T1000 (cell line): ENCODE measurements at regions not wholly inside any gene's neighbourhood (a gene's known extent, or its start where the extent isn't known, plus 50 kb on each side); places are given as distances from the start of the nearest gene placed in this dataset.

ENCODE experiments used
- DNase-seq: peaks from one replicate; lab custom pipeline; 2025; ENCODE audit warnings: mixed read lengths; lab: John Stamatoyannopoulos, UW

DNA sequence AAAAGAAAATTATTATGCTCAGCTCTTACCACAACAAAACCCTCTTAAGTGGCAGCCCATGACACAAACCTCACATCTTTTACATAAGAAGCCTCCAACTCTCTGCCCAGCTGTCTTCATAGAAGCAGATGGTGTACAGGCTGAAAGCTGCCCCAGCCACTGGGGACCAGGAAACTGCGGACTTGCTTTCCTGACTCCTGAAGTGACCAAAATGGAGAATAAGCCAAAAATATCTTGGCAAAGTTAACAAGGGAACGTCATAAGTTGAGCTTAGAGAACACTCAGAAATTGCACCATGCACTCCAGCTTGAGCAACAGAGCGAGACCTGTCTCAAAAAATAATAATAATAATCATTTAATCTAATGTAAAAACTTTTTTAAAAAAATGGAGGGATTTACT lies 160.3 kb upstream of the CDYL start:
- DNase-seq: no peak

DNA sequence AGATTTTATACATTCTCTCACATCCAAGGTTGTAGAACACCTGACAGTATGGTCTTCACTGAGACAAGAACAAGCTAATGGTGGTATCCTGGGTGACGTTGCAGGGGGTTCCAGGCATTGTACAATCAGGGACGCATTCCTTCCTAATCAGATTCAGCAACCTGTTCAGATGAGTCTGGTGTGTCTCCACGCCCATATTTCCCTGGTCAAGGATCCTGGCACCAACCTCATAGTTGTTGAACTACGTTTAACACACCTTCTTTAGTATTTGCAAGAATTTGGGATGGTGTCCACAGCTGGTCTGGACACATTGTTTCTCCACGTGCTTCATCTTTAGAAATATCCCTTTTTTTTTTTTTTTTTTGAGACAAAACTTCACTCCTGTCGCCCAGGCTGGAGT lies 161.0 kb upstream of the CDYL start:
- no peak for DNase-seq

DNA sequence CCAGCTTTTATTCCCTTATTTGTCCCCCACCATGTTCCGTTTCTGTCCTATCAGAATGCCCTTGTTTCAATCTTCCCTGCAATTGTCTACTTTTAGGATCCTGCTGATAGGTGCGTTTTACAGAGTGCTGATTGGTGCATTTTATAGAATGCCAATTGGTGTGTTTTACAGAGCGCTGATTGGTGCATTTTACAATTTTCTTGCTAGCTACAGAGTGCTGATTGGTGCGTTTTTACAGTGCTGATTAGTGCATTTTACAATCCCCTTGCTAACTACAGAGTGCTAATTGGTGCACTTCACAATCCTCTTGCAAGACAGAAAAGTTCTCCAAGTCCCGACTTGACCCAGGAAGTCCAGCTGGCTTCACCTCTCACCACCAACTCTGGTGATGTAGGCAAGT lies 161.6 kb upstream of the CDYL start:
- DNase-seq: no peak

DNA sequence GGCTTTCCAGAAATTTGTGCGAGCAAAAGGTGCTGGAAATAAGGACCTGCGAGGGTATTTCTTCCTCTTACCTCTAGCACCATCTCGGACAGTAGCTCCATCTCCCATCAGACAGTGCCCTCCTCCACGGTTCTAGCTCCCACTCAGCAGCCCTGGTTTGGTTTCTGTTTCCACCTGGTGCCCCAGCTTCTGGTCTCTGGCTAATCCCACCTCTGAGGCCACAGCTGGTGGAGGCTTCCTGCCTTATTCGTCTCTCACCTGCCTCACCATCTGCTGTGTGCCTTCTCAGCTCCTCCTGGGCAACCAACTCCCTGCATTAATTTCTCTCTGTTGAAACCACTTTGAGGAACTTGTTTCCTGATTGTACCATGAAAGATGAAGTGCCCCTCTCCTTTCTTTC lies 162.4 kb upstream of the CDYL start:
- no peak for DNase-seq

DNA sequence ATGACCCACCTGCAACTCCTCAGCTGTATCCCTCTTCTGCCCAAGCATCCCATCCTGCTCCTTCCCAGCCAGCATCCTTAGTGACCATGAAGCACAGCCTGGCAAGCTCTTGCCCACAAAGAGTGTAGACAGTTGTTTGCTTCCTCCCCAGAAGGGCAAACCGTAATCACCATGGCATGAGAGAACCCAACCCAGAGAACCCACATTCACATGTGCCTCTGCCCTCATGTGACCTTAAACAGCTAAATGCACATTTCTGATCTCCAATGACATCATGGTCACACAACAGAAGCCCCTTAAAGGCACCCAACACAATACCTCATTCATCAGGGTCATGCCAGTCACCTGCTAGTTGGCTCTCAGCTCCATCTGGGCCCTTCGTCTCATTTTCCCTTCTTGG lies 162.8 kb upstream of the CDYL start:
- no peak for DNase-seq

DNA sequence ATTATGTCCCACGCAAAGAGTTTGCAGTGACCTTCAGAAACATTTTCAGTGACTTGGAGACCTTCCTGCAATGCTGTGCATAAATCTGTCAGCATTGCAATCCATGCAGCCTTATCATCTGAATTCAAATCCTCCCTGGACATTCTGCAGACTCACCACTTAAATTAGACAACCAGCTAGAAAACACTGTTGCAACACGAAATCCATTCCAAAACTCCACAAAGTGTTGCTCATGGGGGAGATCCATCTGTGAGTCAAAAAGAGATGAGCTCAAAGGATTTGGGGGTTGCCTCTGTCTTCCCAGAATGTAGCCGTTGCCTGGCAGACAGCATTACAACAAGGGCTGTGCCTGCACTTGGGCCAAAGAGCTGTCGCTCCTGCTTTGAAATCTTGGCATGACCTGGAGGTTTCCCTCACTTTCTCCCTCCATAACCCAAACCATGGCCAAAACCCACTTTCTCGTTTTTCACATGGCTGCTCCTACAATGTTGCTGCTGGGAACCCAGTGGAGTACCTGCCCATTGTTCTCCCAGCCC lies 163.5 kb upstream of the CDYL start:
- DNase-seq: no peak

DNA sequence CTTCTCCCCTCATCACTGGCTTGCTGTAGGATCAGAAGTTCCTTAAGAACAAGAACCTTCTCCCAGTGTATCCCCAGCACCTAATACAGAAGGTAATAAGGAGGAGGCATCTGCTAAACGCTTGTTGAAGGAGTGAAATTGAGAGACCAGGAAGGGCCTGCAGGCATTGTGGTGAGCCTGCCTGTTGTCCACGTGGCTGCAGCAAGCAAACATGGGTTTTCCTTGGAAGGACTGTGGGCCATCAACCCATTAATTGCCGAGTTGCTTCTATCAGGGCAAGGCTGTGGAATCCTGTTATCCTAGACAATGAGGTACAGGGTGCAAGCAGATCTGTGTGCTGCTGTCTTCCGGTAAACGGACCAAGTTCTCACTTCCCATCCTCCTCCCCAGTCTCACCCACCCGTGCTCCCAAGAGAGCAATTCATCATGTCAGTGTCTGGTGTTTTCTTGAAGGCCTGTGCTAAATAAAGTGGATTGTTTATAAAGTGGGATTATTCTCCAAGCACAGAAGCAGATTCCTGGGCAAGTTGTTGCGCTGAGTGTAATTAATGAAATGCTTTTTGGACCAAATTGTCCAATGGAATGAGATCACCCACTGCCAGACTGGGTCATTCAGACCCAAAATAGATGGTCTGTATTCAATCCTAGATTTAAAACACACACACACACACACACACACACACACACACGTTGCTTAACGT lies 164.6 kb upstream of the CDYL start:
- DNase-seq: no peak

DNA sequence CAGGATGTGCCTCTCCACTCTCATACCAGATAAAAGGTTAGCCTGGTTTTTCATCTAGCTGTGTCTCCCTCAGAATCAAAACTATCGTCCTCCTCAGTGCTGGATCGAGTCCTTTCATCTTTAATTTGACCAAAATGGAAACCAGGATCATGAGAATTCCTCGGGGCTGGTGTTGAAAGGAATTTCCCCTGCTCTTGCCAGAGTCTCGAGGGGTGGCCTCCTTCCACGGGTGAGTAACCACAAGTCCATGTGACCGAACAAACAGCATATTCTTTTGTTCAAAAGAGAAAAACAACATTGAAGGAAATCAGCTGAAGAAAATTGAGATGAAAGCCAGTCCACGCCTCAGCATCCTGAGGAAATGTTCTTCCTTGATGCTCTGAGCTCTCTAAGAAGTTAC lies 165.9 kb upstream of the CDYL start:
- DNase-seq: no peak

DNA sequence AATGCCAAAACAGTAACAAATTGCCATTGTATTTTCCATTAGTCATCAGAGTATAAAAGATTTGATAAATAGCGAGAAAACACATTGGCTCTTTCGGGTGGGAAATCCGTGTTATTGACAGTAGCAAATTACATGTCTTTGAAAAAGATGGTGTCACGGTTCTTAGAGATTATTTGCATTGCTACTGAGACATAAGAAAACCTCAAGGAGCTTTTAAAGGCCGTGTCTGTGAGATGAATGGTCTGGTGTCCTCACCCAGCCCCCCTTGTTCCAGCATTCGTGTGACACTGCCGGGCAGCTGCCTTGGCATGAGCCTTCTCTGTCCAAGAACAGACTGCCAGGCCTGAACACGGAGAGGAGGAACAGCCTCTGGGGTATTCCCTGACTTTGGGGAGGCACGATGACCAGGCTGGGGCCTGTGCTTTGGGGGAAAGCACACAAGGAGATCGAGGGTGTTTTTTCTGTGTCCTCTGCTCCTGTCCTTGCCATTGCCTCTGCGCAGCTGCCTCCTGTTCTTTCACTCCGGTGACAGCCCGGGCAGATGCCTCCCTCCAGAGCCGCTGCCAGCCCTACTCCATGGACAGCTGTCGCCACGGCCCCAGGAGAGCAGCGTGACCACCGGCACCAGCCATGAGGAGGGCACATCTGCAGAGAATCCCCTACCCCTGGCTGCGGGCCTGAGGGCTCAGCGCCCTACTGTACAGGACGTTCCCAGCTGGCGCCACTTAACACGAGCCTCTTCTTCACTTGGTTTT lies 167.7 kb upstream of the CDYL start:
- DNase-seq: no peak

DNA sequence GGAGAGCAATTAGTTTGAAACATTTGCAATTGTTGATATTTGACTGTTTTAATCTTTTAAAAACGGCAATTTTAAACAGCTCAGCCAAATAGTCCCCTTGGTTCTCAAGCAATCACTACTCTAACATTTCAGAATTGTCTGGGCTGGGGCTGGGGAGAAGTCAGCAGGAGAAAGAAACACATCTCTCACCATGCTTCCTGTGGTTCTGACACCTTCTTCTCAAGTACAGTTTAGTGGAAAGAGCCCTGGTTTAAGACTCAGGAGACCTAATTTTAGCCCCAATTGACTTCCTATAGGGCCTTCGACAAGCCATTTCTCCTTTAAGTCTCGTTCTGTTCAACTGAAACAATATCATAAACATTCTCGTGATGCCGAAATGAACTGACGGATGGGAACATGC lies 168.4 kb upstream of the CDYL start:
- DNase-seq: no peak

DNA sequence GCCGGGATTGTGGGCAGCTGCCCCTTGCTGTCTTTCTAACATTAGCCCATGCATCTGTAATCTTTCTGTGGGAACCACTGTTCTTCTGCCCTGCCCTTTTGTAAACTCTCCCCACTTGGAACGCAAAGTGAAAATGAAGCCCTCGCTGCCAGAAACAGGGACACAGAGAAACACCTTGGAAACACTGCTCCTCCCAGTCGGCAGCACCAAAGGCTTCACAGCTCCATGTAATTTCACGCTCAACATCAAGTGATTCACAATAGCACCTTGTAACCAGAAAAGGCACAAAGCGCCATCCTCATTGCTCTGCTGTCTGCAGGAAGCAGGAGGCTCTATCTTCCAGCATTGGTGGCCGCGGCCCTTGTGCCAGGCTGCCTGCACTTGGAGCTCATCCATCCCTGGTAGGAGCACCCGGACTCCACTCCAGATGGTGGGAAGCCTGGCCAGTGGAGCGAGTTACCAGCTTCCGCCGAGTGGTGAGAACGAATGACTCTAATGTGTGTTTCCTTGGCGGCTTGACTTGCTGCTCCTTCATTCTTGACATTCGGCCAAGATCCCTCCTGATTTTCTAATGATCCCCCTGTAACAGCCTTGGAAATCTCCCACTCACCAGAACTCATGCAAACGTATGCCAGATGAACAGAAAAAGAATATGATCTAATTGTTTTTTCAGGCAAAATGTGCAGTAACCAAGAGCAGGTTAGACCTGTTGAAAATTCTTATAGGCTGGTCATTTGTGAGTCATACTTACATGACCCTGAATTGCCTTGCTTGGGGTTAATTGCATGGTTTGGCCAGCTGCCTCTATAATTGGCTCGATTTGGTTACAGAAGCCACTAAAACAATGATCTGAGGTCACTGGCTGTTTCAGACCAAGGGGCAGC lies 169.1 kb upstream of the CDYL start:
- DNase-seq: no peak

DNA sequence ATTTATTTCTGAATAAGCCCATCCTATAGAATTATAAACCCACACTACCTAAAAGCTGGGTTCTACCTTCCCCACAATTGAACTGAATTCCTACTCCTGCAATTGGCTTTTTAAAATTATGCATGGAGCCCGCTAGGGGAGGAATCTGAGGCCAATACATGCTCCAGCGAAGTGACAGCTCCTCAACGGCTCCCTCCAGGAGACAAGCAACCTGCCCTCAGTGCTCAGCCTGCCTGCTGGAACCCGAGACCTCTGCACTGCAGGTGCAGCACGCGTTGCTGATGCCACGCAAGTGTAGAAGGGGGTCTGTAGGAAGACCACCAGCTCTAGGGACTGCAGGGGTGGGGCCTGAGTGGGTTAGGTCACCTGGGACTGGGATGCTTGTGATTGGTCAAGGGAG lies 170.2 kb upstream of the CDYL start:
- no peak for DNase-seq

DNA sequence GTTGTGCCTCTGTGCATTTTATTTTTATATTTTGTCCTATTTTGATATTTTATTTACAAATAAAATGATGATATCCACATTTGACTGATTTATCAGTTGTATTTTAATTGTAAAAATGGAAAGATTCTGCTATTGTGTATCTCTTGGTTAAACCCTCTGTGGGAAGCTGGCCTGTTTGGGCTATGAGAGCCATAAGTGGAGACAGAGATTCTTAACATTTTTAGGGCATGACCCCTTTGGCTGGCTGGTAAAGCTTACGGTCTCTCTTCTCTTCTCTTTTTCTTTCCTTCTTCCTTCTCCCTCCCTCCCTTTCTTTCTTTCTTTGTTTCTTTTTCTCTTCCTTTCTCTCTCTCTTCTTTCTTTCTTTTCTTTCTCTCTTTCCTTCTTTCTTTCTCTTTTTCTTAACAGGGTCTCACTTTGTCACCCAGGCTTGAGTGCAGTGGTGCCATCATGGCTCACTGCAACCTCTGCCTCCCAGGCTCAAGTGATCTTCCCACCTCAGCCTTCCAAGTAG lies 172.3 kb upstream of the CDYL start:
- DNase-seq: no peak

DNA sequence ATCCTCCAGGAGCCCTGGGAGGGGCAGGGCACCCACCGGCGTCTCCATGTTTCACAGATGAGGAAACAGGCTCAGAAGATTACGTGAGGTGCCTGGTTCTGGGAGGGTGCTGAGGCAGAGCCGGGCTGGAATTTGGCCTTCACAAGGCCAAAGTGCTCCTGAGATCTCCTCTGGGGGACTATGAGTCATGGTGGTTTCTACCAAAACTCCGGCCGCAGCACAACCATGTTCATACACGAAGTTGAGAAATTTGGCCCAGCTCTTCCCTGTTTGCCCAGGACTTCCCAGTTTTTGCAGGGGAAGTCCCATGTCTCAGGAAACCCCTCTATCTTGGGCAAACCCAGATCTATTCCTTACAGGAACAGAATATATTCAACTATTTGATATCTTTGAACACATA lies 172.9 kb upstream of the CDYL start:
- DNase-seq: peak; percentile 46

DNA sequence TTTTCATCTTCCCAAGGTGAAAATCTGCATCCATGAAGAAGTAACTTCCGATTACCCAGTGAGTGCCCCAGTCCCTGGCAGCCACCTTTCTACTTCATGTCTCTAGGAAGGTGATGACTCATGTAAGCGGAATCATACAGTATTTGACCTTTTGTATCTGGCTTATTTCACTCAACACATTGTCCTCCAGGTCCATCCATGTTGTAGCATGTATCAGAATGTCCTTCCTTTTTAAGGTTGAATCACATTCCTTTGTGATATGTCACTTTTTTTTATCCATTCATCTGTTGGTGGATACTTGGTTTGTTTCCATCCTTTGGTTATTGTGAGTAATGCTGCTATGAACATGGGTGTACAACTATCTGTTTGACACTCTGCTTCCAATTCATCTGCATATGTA lies 176.3 kb upstream of the CDYL start:
- DNase-seq: no peak

DNA sequence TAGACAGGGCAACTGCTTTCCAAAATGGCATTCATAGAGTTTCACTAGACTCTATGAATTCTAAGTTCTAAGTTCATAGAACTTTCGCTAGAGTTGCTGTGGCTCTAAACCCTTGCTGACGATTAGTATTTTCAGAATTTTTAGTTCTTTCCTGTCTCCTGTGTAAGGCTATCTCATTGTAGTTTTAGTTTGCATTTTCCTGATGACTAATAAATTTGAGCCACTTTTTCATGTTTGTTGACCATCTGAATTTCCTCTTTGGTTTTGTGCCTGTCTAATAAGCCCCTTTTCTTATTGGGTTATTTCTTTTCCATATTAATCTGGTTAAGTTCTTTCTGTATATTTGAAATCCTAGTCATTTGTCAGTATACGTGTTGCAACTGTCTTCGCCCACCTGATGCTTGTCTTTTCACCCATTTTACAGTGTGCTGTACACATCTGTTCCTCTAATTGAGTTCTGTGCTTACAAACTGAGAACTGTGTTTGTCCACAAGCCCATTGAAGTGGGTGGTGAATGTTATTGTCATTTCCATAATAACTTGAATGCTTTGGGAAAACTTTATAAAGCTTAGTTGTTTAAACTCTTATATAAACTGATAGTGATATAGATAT lies 177.7 kb upstream of the CDYL start:
- DNase-seq: no peak

DNA sequence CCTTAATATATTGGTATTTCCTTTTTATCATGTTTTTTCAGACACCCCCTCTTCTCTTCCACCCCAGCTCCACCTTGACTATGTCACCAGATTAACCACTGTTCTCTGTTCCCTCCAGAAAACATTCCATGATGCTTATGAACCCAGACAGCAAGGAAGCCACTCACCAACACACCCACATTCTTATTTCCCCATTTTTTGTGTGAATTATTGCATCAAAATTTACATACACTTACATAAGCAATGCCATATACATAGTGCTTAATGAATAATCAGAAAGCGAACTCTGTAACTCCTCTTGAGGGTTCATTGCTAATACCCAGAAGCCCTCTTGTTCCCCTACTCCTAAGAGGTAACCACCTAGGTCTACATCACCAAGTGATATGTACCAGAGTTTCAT lies 182.3 kb upstream of the CDYL start:
- no peak for DNase-seq

DNA sequence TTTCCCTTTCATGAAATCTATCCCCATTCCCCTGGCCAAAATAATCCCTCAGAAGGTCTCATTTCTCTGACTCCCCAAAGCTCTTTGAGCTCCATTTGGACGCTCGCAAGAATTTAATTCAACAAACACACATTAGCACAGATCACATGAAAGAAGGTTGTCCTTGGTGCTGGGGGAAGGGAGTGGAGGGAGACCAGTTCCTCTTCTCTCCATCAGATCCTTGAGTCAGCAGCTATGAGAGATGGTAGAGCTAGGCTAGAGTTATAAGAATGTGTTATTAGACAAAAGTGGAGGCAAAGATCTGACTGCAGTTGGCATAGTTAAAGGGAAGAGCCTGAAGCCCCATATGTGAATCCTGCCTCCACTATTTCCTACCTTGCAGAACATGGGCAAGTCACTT lies 184.2 kb upstream of the CDYL start:
- no peak for DNase-seq

DNA sequence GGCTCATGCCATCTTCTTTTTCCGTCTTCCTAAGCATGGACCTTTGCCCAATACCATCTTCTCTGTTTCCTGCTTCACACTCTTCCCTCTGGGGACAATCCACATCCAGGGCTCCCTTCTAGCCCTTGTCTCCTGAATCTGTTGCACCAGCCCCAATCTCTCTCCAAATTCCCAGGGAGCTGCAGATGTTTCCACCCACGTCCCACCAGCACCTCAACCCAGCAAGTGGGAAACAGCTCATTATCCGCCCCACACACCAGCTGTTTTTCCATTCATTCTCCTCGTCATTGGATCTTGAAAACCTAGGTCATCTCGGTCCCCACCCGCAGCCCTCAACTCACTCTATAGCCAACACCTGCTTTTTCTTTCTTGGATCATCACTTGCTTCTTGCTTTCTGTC lies 185.0 kb upstream of the CDYL start:
- no peak for DNase-seq

DNA sequence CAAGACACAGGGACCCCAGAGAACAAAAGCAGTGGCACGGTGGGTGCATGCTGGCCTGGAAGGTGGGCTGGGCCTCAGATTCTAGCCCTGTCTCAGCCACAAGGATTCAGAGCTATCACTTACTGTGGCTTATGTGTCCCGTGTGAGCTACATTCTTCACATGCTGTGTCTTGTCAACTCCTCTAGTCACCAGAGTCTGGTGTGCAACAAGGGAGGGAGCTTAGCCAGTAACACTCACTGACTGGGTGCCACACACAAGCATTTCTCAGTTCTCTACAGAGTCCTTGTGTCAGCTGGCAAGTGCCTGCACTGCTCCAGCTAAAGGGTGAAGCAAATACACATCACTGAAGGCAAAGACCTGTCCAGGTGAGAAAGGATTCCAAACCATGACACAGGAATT lies 186.9 kb upstream of the CDYL start:
- DNase-seq: no peak

DNA sequence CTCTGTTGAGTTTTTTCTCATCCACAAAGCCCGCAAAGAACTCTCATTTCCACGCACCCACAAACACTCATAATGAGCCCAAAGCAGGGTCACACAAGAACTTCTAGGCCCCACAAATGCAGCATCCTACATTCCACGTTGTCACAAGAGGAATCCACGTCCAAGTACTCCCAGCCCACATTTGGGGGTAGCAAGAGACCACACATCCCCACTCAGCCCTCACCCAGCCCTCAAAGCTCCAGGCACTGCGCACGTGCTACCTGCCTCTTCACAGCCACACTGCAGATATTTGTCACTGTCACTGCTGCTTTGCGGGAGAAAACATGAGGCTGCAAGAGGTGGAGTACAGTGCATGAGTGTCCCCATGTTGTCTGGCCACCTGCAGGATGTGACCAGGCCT lies 187.6 kb upstream of the CDYL start:
- no peak for DNase-seq

DNA sequence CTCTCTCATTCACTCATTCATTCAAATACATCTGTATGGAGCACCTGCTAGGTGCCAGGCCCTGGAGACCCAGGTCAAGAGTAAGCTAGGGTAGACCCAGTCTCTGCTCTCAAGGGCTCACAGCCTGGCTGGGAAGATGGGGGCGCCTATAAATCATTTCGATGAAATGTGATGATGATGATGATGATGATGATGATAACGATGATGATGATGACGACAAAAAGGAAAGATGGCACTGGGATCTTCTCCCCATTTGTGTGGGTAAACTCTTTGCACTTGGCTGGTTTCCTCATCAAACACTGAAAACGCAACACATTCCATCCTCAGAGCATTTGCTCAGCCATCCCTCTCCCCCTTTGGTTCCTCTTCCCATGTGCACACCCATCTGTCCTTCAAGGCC lies 188.0 kb upstream of the CDYL start:
- DNase-seq: no peak
